NT2/D1 (cell line): ENCODE measurements at regions not wholly inside any gene's neighbourhood (a gene's known extent, or its start where the extent isn't known, plus 50 kb on each side); places are given as distances from the start of the nearest gene placed in this dataset.

Experiments used
- DNase-seq: peaks from one replicate; pipeline ENCODE4 v3.0.0-alpha.2; 2011; ENCODE audit warnings: low read depth, low spot score
- H3K27me3 ChIP-seq: 2 replicates; pipeline ENCODE4 v1.6.0; 2011; ENCODE audit warnings: mild to moderate bottlenecking; ENCODE audit not compliant: insufficient read length, insufficient read depth
- H3K36me3 ChIP-seq: 2 replicates; pipeline ENCODE4 v1.6.1; 2011; ENCODE audit warnings: mild to moderate bottlenecking, low read length, mixed read lengths; ENCODE audit not compliant: insufficient read depth, insufficient read length
- H3K4me1 ChIP-seq: 2 replicates; pipeline ENCODE4 v1.5.1; 2011; ENCODE audit not compliant: insufficient read depth, insufficient read length
- H3K4me3 ChIP-seq: 2 replicates; pipeline ENCODE4 v1.5.1; 2011; ENCODE audit warnings: low read depth; ENCODE audit not compliant: insufficient read length
- H3K9ac ChIP-seq: 2 replicates; pipeline ENCODE4 v1.6.0; 2011; ENCODE audit warnings: low read depth; ENCODE audit not compliant: insufficient read length
- H3K9me3 ChIP-seq: 2 replicates; pipeline ENCODE4 v1.5.1; 2011; ENCODE audit warnings: mild to moderate bottlenecking, low read length; ENCODE audit not compliant: insufficient read depth
- SUZ12 ChIP-seq: IDR thresholded peaks from 2 replicates; pipeline ENCODE4 v1.6.1; 2011; ENCODE audit not compliant: insufficient read length, insufficient read depth; ENCODE audit errors: extremely low read depth
- YY1 ChIP-seq: IDR thresholded peaks from 2 replicates; pipeline ENCODE4 v1.6.1; 2011; ENCODE audit not compliant: insufficient read length, insufficient read depth
- ZNF274 ChIP-seq: IDR thresholded peaks from 2 replicates; pipeline ENCODE4 v1.6.1; 2011; ENCODE audit warnings: mild to moderate bottlenecking, low read depth, low read length

DNA sequence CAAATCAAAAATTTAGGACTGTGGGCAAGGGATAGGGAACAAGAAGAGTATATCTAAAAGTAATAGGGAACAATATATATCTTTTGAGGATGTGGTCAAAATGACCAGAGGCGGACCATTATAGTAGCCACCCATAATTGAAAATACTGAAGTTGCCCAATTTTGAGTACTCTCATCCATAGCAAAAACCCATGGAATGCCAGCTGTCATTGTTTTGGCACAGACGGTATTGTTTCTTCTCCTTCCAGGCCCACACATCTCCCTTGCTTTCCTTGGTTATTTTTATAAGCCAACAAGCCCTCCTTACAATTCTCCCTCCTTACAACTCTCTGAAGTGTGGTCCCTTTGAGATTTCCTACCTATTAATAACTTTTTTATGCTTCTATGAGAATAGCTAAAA, 50.4 kb upstream of the RGMB start:
- H3K4me3 ChIP-seq = no peak overlapping the region
- DNase-seq = no peak
- no peak overlapping the region for H3K9ac ChIP-seq
- no peaks in the 10 kb centered on the region for H3K27me3 ChIP-seq
- H3K9me3 ChIP-seq = no peaks in the 10 kb centered on the region
- H3K36me3 ChIP-seq = no peaks in the 10 kb centered on the region
- no peak for TF ChIP-seq YY1
- no peak for TF ChIP-seq SUZ12
- no peak for TF ChIP-seq ZNF274
- no peaks in the 10 kb centered on the region for H3K4me1 ChIP-seq
